Spleen (tissue), 11 donors: ENCODE measurements at regions not wholly inside any gene's neighbourhood (a gene's known extent, or its start where the extent isn't known, plus 50 kb on each side); places are given as distances from the start of the nearest gene placed in this dataset.

ENCODE experiments used
- DNase-seq: peaks from one replicate; pipeline ENCODE4 v3.0.0-alpha.2; 2020
- H3K27ac ChIP-seq, 8 donors: fragments of 200-600 bp; sonication (generic) in 7 of 8; 1 replicate in 4 of 8; 2 replicates in 4 of 8; pipeline versions ENCODE4 v1.5.0 to v1.8.0; 2016 to 2021; ENCODE audit warnings: inconsistent platforms in 4 of 8, mild to moderate bottlenecking in 4 of 8, moderate library complexity in 1 of 8
- H3K27me3 ChIP-seq, 7 donors: fragments of 200-600 bp; sonication (generic) in 6 of 7; replicated peaks in 1 of 7; 1 replicate in 4 of 7; 2 replicates in 3 of 7; pipeline versions ENCODE4 v1.5.0 to v1.8.0; 2016 to 2021; ENCODE audit warnings: inconsistent platforms in 3 of 7, mild to moderate bottlenecking in 1 of 7
- H3K36me3 ChIP-seq, 6 donors: fragments of 200-600 bp; sonication (generic) in 5 of 6; 1 replicate in 4 of 6; 2 replicates in 2 of 6; pipeline versions ENCODE4 v1.5.0 to v1.8.0; 2016 to 2021; ENCODE audit warnings: inconsistent platforms in 2 of 6
- H3K4me1 ChIP-seq, 6 donors: fragments of 200-600 bp; sonication (generic) in 5 of 6; 1 replicate in 3 of 6; 2 replicates in 3 of 6; pipeline versions ENCODE4 v1.5.0 to v1.8.0; 2016 to 2021; ENCODE audit warnings: inconsistent platforms in 3 of 6
- H3K4me3 ChIP-seq, 8 donors: fragments of 200-600 bp; sonication (generic) in 7 of 8; 1 replicate in 4 of 8; 2 replicates in 4 of 8; pipeline versions ENCODE4 v1.5.0 to v1.8.0; 2016 to 2021; ENCODE audit warnings: inconsistent platforms in 4 of 8, mild to moderate bottlenecking in 4 of 8, moderate library complexity in 2 of 8
- H3K9me3 ChIP-seq, 8 donors: fragments of 200-600 bp; sonication (generic) in 7 of 8; 1 replicate in 4 of 8; 2 replicates in 4 of 8; pipeline versions ENCODE4 v1.5.0 to v1.8.0; 2016 to 2021; ENCODE audit warnings: inconsistent platforms in 4 of 8
- CTCF ChIP-seq, 11 experiments: fragments of 200-600 bp in 7 of 11; fragments of 450-650 bp in 4 of 11; sonication (generic) in 4 of 11; IDR thresholded peaks in 8 of 11; conservative IDR thresholded peaks in 3 of 11; 1 replicate in 7 of 11; 2 replicates in 4 of 11; pipeline versions ENCODE4 v1.4.0 to v1.8.0; 2016 to 2021; ENCODE audit warnings: antibody characterized with exemption in 11 of 11, inconsistent platforms in 4 of 11, mild to moderate bottlenecking in 1 of 11
- POLR2A ChIP-seq, 3 donors: fragments of 450-650 bp; IDR thresholded peaks; one replicate each; pipeline ENCODE4 v1.5.1; 2017; ENCODE audit warnings: antibody characterized with exemption in 3 of 3, mild to moderate bottlenecking in 1 of 3
- POLR2AphosphoS5 ChIP-seq, 3 donors: sonication (generic); formaldehyde crosslinking; IDR thresholded peaks; one replicate each; pipeline ENCODE4 v1.5.1; 2017; ENCODE audit warnings: antibody characterized with exemption in 3 of 3
- WGBS, 5 donors: extraction: QIAGEN DNeasy Blood & Tissue Kit in 3 of 5; methylation state at CpG; one replicate each; pipeline versions ENCODE4 v1.1.5 to v1.1.7; 2013 to 2018; 5-methylcytosine and 5-hydroxymethylcytosine counted together
- intact Hi-C: fragments of 100-400 bp; cut with DNase I; formaldehyde crosslinking; loops from one replicate; pipeline ENCODE4 v1.15.0; 2023; ENCODE audit warnings: low total_unique reads
- donor health status: healthy with polysubstance abuse.
- donor health status: DM: no; HTN: no; CAD: no; lungs with moderate emphysema.
- donor health status: DM: no; HTN: no; CAD: no.
- donor health status: Bipolar disorder and iron deficiency.
- donor health status: healthy.
- donor health status: DM: no; HTN: no; CAD: no.
- donor health status: DM: yes; HTN: yes; CAD: no.

DNA sequence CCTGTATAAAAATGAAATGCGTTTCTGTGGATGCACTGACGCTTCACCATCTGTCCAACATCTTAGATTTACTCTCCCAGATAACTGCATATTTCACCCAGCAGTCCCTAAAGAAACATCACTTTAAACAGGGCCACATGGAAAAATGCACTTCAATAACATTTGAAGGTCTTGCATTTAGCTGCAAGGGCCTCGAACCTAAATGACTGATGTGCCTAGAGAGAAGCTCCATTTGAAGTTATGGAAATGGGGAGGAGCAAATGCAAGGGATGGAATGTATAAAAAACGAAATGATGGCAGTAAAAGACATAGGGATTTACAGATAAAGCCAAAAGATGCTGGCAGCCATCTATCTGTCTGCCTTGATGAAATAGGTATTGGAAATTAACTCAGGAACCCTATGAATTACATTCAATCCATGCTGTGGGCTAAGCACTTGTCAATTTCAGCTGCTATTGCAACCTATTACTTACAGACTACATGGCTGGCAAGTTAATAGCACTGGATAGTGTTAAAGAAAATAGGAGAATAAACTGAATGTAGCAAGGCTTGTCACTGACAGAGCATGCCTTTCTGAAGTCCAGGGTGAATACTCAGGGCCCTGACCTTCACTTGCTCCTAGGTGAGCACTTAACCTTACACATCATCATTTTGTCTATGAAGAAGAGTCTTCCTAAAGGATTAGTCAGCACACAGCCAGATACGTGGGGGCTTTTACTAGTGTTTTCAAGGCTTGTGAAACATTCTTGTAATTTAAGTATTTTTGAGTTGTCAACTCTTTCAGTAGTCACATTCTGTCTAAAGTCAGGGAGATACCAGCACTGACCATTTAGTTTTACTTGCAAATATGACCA, 963.4 kb downstream of the PCDH17 start:
- TF ChIP-seq POLR2A (IDR thresholded peaks at IDR 0.05) (no peak), CTCF (IDR thresholded peaks at IDR 0.05 in 8 of 11, conservative IDR thresholded peaks at IDR 0.05 in 3 of 11) (no peak), POLR2AphosphoS5 (IDR thresholded peaks at IDR 0.05) (no peak)
- no peak for DNase-seq
- Histone ChIP-seq H3K36me3 (no peaks in the 10 kb centered on the region), H3K4me1 (no peaks in the 10 kb centered on the region), H3K4me3 (no peak overlapping the region), H3K27me3 (no peaks in the 10 kb centered on the region), H3K9me3 (peaks cover 0 to 4% (median 0%) of the 10 kb centered on the region in 8 donors), H3K27ac (no peak overlapping the region)
- 54 to 65% (median 56%) methylated on average over 5 of the region's 5 CpGs for WGBS, 5 donors
- intact Hi-C loops: no loop called here

DNA sequence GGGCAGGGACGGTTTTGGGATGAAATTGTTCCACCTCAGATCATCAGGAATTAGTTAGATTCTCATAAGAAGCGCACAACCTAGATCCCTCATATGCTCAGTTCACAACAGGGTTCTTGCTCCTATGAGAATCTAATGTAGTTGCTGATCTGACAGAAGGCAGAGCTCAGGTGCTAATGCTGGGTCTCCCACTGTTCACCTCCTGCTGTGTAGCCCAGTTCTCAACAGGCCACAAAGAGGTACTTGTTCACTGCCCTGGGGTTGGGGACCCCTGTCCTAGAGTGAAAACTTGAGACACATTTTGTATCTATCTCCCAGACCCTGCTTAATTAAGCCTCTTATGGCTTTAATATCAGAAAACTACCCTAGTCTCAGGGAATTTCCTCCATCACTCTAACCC, 966.0 kb downstream of the PCDH17 start:
- peaks cover 0 to 4% (median 0%) of the 10 kb centered on the region in 8 donors for H3K9me3 ChIP-seq
- 75 to 97% (median 81%) methylated on average over 2 of the region's 2 CpGs for WGBS, 5 donors

DNA sequence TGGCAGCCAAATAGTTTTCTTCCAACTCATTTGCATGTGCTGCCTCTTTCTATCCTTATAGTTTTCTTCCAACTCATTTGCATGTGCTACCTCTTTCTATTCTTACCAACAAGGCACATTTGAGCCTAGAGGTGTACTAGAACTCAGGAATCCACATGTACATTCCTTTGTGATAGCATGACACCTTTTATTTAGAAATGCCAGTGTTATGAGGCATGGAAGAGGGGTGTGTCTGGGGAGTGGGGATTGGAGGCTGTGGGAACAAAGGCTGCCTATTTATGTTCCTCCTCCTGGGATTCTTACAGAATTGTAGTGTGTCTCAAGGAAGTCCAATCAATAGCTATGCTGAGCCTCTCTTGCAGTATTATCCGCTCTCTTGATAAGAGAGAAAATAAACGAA, 966.7 kb downstream of the PCDH17 start:
- intact Hi-C loops: no loop called here

More for the DNA sequence above, 966.0 kb downstream of the PCDH17 start:
- Histone ChIP-seq H3K27me3 (no peaks in the 10 kb centered on the region), H3K4me1 (no peaks in the 10 kb centered on the region), H3K36me3 (no peaks in the 10 kb centered on the region), H3K4me3 (no peak overlapping the region), H3K27ac (no peak overlapping the region)
- no peak for DNase-seq
- no peak for TF ChIP-seq POLR2AphosphoS5 (IDR thresholded peaks at IDR 0.05)
- no peak for TF ChIP-seq CTCF (IDR thresholded peaks at IDR 0.05 in 8 of 11, conservative IDR thresholded peaks at IDR 0.05 in 3 of 11)
- no peak for TF ChIP-seq POLR2A (IDR thresholded peaks at IDR 0.05)
- intact Hi-C loops: no loop called here

More for the DNA sequence above, 966.7 kb downstream of the PCDH17 start:
- no peak for TF ChIP-seq POLR2AphosphoS5 (IDR thresholded peaks at IDR 0.05)
- TF ChIP-seq CTCF (IDR thresholded peaks at IDR 0.05 in 8 of 11, conservative IDR thresholded peaks at IDR 0.05 in 3 of 11): no peak
- no peak for TF ChIP-seq POLR2A (IDR thresholded peaks at IDR 0.05)
- Histone ChIP-seq H3K36me3 (no peaks in the 10 kb centered on the region), H3K27ac (no peak overlapping the region), H3K9me3 (peaks cover 0 to 3% (median 0%) of the 10 kb centered on the region in 8 donors), H3K27me3 (no peaks in the 10 kb centered on the region), H3K4me3 (no peak overlapping the region), H3K4me1 (no peaks in the 10 kb centered on the region)
- no peak for DNase-seq
- 82 to 90% (median 87%) methylated on average over 2 of the region's 2 CpGs for WGBS, 5 donors
